GM08714 (cell line): ENCODE measurements at regions not wholly inside any gene's neighbourhood (a gene's known extent, or its start where the extent isn't known, plus 50 kb on each side); places are given as distances from the start of the nearest gene placed in this dataset.

Experiments used
- H3K4me3 ChIP-seq: fragments of 200-500 bp; sonication (Bioruptor generic); 2 replicates; pipeline ENCODE4 v1.5.1; 2014; ENCODE audit warnings: mild to moderate bottlenecking, low read length, inconsistent platforms
- ZNF274 ChIP-seq: IDR thresholded peaks from 2 replicates; pipeline ENCODE4 v1.6.1; 2012; ENCODE audit warnings: mild to moderate bottlenecking, low read depth, low read length

GRCh38 chr2:217732992-217733391 lies 269.8 kb downstream of the TNS1 start:
- TF ChIP-seq ZNF274, result no peak
- no peak overlapping the region for H3K4me3 ChIP-seq

- no peak for TF ChIP-seq ZNF274
- no peak overlapping the region for H3K4me3 ChIP-seq
These were observed 271.0 kb downstream of the TNS1 start for GRCh38 chr2:217731805-217732204.

- no peak overlapping the region for H3K4me3 ChIP-seq
- no peak for TF ChIP-seq ZNF274
These were observed 273.3 kb downstream of the TNS1 start for GRCh38 chr2:217729421-217730053.

GRCh38 chr2:217727801-217728200 lies 275.0 kb downstream of the TNS1 start:
- TF ChIP-seq ZNF274, result no peak
- no peak overlapping the region for H3K4me3 ChIP-seq

- no peak overlapping the region for H3K4me3 ChIP-seq
- no peak for TF ChIP-seq ZNF274
These were observed 277.4 kb downstream of the TNS1 start for GRCh38 chr2:217725409-217725808.

GRCh38 chr2:217724471-217724870 lies 278.3 kb downstream of the TNS1 start:
- no peak for TF ChIP-seq ZNF274

GRCh38 chr2:217723981-217724380 lies 278.8 kb downstream of the TNS1 start:
- TF ChIP-seq ZNF274, result no peak
- no peak overlapping the region for H3K4me3 ChIP-seq

More at GRCh38 chr2:217724471-217724870, 278.3 kb downstream of the TNS1 start:
- no peak overlapping the region for H3K4me3 ChIP-seq

- TF ChIP-seq ZNF274, result no peak
- no peak overlapping the region for H3K4me3 ChIP-seq
These were observed 279.8 kb downstream of the TNS1 start for GRCh38 chr2:217722883-217723472.

- TF ChIP-seq ZNF274, result no peak
- no peak overlapping the region for H3K4me3 ChIP-seq
These were observed 285.1 kb downstream of the TNS1 start for GRCh38 chr2:217717646-217718045.

- no peak overlapping the region for H3K4me3 ChIP-seq
- no peak for TF ChIP-seq ZNF274
These were observed 287.3 kb downstream of the TNS1 start for GRCh38 chr2:217715484-217715883.

- TF ChIP-seq ZNF274, result no peak
- H3K4me3 ChIP-seq, result no peak overlapping the region
These were observed 288.5 kb downstream of the TNS1 start for GRCh38 chr2:217714287-217714751.

GRCh38 chr2:217713395-217714286 lies 289.2 kb downstream of the TNS1 start:
- no peak for TF ChIP-seq ZNF274
- no peak overlapping the region for H3K4me3 ChIP-seq

- no peak overlapping the region for H3K4me3 ChIP-seq
These were observed 290.4 kb downstream of the TNS1 start for GRCh38 chr2:217712431-217712830.

GRCh38 chr2:217711188-217711587 lies 291.6 kb downstream of the TNS1 start:
- H3K4me3 ChIP-seq, result no peak overlapping the region
- no peak for TF ChIP-seq ZNF274

More at GRCh38 chr2:217712431-217712830, 290.4 kb downstream of the TNS1 start:
- TF ChIP-seq ZNF274, result no peak
